Fibroblast of pulmonary artery (primary cell): ENCODE measurements at regions not wholly inside any gene's neighbourhood (a gene's known extent, or its start where the extent isn't known, plus 50 kb on each side); places are given as distances from the start of the nearest gene placed in this dataset.

Experiments
- DNase-seq: peaks from one replicate; pipeline ENCODE4 v3.0.0-alpha.2; 2010; ENCODE audit warnings: low read depth
- H3K4me3 ChIP-seq: replicated peaks from 2 replicates; pipeline ENCODE4 v1.5.1; 2011; ENCODE audit warnings: low read depth, mild to moderate bottlenecking, control low read depth, low read length, moderate library complexity
- CTCF ChIP-seq: IDR thresholded peaks from 2 replicates; pipeline ENCODE4 v1.5.1; 2011; ENCODE audit warnings: mild to moderate bottlenecking, control low read depth, low read length, inconsistent platforms; ENCODE audit errors: missing control alignments

GRCh38 chr7:46003896-46004875 lies 83.1 kb upstream of the IGFBP3 start:
- TF ChIP-seq CTCF: no peak
- peak; percentile 60 for DNase-seq
- H3K4me3 ChIP-seq: no peak overlapping the region

- H3K4me3 ChIP-seq: no peak overlapping the region
- no peak for DNase-seq
- TF ChIP-seq CTCF: no peak
Observed at GRCh38 chr7:46003161-46003560, 82.1 kb upstream of the IGFBP3 start.

GRCh38 chr7:46000513-46000912 lies 79.4 kb upstream of the IGFBP3 start:
- H3K4me3 ChIP-seq: no peak overlapping the region
- no peak for TF ChIP-seq CTCF
- DNase-seq: no peak

GRCh38 chr7:45999541-45999940 lies 78.5 kb upstream of the IGFBP3 start:
- TF ChIP-seq CTCF: no peak
- no peak overlapping the region for H3K4me3 ChIP-seq
- DNase-seq: no peak

GRCh38 chr7:45998506-45998905 lies 77.4 kb upstream of the IGFBP3 start:
- H3K4me3 ChIP-seq: no peak overlapping the region
- TF ChIP-seq CTCF: no peak
- no peak for DNase-seq

GRCh38 chr7:45993621-45994020 lies 72.5 kb upstream of the IGFBP3 start:
- no peak for DNase-seq
- H3K4me3 ChIP-seq: no peak overlapping the region
- TF ChIP-seq CTCF: no peak

- H3K4me3 ChIP-seq: no peak overlapping the region
- no peak for TF ChIP-seq CTCF
- DNase-seq: no peak
Observed at GRCh38 chr7:45992826-45993225, 71.8 kb upstream of the IGFBP3 start.
